KMS-11 (cell line): ENCODE measurements at regions not wholly inside any gene's neighbourhood (a gene's known extent, or its start where the extent isn't known, plus 50 kb on each side); places are given as distances from the start of the nearest gene placed in this dataset.
"Not testable (repeated sequence)": the region's sequence is repeated elsewhere in the genome, so short reads cannot be mapped to it uniquely, and the experiment has no call there.

Experiments used
- H2AFZ ChIP-seq: fragments of 200-600 bp; sonication (generic); 2 replicates; pipeline ENCODE4 v1.6.1; 2016; ENCODE audit warnings: antibody characterized with exemption, mixed run types, low read depth
- H3K27ac ChIP-seq: fragments of 200-600 bp; sonication (generic); 2 replicates; pipeline ENCODE4 v1.6.1; 2016; ENCODE audit warnings: mild to moderate bottlenecking, mixed run types
- H3K27me3 ChIP-seq: fragments of 200-600 bp; sonication (generic); 2 replicates; pipeline ENCODE4 v1.6.1; 2017; ENCODE audit warnings: mild to moderate bottlenecking, low read depth, mixed run types, moderate library complexity; ENCODE audit not compliant: insufficient read depth
- H3K36me3 ChIP-seq: fragments of 200-600 bp; sonication (generic); 2 replicates; pipeline ENCODE4 v1.6.1; 2017; ENCODE audit warnings: mild to moderate bottlenecking, mixed run types; ENCODE audit not compliant: insufficient read depth
- H3K4me1 ChIP-seq: fragments of 200-600 bp; sonication (generic); 2 replicates; pipeline ENCODE4 v1.6.1; 2016; ENCODE audit warnings: mild to moderate bottlenecking, low read depth, mixed run types; ENCODE audit not compliant: poor library complexity, severe bottlenecking
- H3K4me2 ChIP-seq: fragments of 200-600 bp; sonication (generic); 2 replicates; pipeline ENCODE4 v1.7.0; 2016; ENCODE audit warnings: mild to moderate bottlenecking, mixed run types
- H3K4me3 ChIP-seq: fragments of 200-600 bp; sonication (generic); IDR thresholded peaks from 2 replicates; pipeline ENCODE4 v1.6.1; 2017; ENCODE audit warnings: low read depth, low read length, mixed read lengths; ENCODE audit not compliant: insufficient read depth
- H3K79me2 ChIP-seq: fragments of 200-600 bp; sonication (generic); 2 replicates; pipeline ENCODE4 v1.6.1; 2016; ENCODE audit warnings: low read depth, mixed run types; ENCODE audit not compliant: insufficient read depth
- H3K9ac ChIP-seq: fragments of 200-600 bp; sonication (generic); 2 replicates; pipeline ENCODE4 v1.6.1; 2016; ENCODE audit warnings: mild to moderate bottlenecking, mixed run types
- H4K20me1 ChIP-seq: fragments of 200-600 bp; sonication (generic); 2 replicates; pipeline ENCODE4 v1.6.1; 2016; ENCODE audit warnings: mild to moderate bottlenecking, mixed run types; ENCODE audit not compliant: insufficient read depth
- TF ChIP-seq, protein P1 (sequence below): fragments of 200-600 bp; sonication (generic); conservative IDR thresholded peaks from 2 replicates; pipeline ENCODE4 v1.6.1; 2017; ENCODE audit warnings: low read depth, mild to moderate bottlenecking, antibody characterized with exemption, low read length, moderate library complexity, mixed read lengths

DNA sequence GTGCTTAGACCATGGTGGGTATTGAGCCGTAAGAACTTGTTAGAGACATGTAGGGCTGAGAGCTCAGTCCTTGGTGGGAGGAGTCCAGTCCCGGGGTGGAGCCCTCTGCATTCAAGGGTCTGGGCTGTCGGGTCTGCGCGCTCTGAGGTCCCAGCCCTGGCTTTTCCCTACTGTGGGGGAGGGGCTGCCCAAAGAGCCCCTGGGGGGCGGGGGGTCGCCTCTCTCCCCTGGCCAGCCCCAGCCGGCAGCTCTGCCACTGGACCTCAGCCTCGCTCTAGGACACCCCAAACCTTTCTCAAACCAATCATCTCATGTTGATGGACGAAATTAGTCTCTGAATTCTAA lies 1006.4 kb downstream of the BRD1 start:
- TF ChIP-seq, protein P1, sequence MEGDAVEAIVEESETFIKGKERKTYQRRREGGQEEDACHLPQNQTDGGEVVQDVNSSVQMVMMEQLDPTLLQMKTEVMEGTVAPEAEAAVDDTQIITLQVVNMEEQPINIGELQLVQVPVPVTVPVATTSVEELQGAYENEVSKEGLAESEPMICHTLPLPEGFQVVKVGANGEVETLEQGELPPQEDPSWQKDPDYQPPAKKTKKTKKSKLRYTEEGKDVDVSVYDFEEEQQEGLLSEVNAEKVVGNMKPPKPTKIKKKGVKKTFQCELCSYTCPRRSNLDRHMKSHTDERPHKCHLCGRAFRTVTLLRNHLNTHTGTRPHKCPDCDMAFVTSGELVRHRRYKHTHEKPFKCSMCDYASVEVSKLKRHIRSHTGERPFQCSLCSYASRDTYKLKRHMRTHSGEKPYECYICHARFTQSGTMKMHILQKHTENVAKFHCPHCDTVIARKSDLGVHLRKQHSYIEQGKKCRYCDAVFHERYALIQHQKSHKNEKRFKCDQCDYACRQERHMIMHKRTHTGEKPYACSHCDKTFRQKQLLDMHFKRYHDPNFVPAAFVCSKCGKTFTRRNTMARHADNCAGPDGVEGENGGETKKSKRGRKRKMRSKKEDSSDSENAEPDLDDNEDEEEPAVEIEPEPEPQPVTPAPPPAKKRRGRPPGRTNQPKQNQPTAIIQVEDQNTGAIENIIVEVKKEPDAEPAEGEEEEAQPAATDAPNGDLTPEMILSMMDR, result no peak
- Histone ChIP-seq H3K27ac (no peak overlapping the region), H3K27me3 (no peaks in the 10 kb centered on the region), H3K36me3 (no peaks in the 10 kb centered on the region), H3K79me2 (no peaks in the 10 kb centered on the region), H4K20me1 (no peaks in the 10 kb centered on the region), H3K4me3 (no peak overlapping the region), H3K4me2 (no peak overlapping the region), H3K4me1 (no peaks in the 10 kb centered on the region), H3K9ac (no peak overlapping the region), H2AFZ (no peak overlapping the region)

DNA sequence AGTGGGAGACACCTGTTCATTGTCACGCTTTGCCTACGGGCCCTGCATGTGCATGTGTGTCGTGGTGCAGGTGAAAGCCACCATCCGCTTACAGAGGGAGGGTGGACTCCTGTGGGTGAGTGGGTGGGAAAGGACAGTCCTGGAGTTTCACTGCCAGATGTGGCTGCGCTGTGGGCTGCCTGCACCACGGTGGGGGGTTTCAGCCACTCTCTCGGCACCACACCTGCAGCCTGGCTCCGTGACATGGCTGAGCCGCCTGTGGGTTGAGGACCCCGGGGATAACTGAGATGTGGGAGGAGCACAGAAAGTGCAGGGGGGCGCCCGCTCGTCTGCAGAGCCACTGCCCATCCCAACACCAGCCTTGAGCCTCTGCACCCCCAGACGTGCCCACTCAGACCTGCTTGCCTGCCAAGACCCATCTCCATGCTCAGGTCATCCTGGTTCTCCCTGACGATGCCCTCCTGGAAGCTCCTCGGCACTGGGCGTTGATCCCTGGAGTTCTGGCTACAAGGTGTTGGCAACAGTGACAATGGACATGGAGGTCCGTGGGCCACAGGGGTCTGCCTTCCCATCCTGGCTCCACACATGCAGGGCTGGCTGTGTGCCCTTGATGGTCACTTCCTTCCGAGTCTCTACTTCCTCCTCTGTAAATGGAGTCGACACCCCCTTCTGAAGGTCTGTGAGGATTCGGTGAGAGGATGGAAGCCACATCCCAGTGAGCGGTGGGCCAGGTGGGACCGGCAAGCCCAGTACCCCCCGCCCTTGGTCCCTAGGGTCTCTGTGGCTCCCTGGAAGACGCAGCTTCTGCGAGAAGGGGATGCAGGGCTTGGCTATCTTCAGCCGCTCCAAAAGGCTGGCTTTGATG lies 1007.0 kb downstream of the BRD1 start:
- Histone ChIP-seq H2AFZ (no peak overlapping the region), H3K27me3 (no peaks in the 10 kb centered on the region), H3K79me2 (no peaks in the 10 kb centered on the region), H3K36me3 (no peaks in the 10 kb centered on the region), H3K4me1 (no peaks in the 10 kb centered on the region), H4K20me1 (no peaks in the 10 kb centered on the region), H3K4me2 (no peak overlapping the region), H3K4me3 (no peak overlapping the region), H3K27ac (no peak overlapping the region), H3K9ac (no peak overlapping the region)
- TF ChIP-seq, protein P1, result no peak

DNA sequence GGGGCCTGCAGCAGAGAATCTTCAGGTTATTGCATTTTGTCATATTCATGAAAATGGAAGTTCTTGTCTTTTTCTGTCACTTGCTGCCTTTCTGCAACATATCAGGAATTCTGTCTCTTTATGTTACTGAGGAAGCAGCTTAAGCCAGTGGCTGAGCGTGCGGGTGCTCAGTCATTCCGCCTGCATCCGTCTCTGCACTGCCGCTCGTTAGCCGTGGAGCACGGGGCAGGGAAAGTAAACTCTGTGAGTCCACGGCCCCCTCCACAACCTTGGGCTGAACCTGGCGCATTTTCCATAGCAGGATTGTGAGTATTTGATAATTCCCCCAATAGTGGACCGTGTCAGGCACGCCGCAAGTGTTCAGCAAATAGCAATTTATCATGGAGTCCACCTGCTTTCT lies 1007.7 kb downstream of the BRD1 start:
- Histone ChIP-seq H4K20me1 (no peaks in the 10 kb centered on the region), H3K4me2 (no peak overlapping the region), H3K36me3 (no peaks in the 10 kb centered on the region), H3K27ac (no peak overlapping the region), H3K9ac (no peak overlapping the region), H3K4me3 (no peak overlapping the region), H3K4me1 (no peaks in the 10 kb centered on the region), H2AFZ (no peak overlapping the region), H3K27me3 (no peaks in the 10 kb centered on the region), H3K79me2 (no peaks in the 10 kb centered on the region)
- TF ChIP-seq, protein P1, result no peak

DNA sequence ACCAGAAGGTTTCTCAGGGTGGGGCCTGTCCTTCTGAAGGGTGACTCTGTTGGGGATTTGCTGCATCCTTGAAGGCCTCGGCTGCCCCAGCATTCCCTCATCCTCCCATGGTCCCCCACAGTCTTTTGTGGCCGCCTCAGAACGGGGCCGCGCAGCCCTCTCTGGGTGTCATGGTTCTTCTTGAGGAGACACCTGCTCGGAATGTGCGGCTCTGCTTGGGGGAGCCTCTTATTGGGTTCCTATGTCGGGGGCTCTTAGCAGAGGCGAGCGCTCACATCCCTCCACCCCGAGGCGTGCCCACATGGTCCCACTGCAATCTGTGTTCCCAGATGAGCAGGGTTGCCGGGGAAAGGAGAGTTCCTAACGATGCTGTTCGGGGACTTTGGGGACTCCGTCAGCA lies 1008.4 kb downstream of the BRD1 start:
- TF ChIP-seq, protein P1, result no peak
- no peaks in the 10 kb centered on the region for H3K79me2 ChIP-seq
- H3K9ac ChIP-seq, result no peak overlapping the region
- H3K36me3 ChIP-seq, result no peaks in the 10 kb centered on the region
- H3K27me3 ChIP-seq, result no peaks in the 10 kb centered on the region
- H4K20me1 ChIP-seq, result no peaks in the 10 kb centered on the region
- no peak overlapping the region for H3K27ac ChIP-seq
- H3K4me2 ChIP-seq, result no peak overlapping the region
- H2AFZ ChIP-seq, result no peak overlapping the region
- no peak overlapping the region for H3K4me3 ChIP-seq
- no peaks in the 10 kb centered on the region for H3K4me1 ChIP-seq

DNA sequence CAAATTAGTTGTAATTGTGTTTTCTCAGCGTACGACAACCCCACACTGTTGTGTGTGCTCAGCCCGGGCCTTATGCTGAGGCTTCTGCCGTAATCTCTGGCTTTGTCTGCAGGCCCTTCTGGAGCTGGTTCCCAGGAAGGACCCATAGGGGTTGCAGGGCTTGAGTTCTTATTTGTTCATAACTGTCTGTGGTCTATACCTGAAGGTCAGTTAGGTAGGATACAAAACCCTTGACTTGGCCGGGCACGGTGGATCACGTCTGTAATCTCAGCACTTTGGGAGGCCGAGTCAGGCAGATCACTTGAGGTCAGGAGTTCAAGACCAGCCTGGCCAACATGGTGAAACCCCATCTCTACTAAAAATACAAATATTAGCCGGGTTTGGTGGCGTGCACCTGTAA lies 1010.2 kb downstream of the BRD1 start:
- H3K4me2 ChIP-seq, H3K4me3 ChIP-seq, H3K4me1 ChIP-seq, H3K27me3 ChIP-seq, H3K9ac ChIP-seq, H3K79me2 ChIP-seq, H3K27ac ChIP-seq, H2AFZ ChIP-seq, H3K36me3 ChIP-seq, H4K20me1 ChIP-seq: not testable (repeated sequence)
